NCI-H1417 treated with DMSO at 0.1 percent for 48 hours (cell line): ENCODE measurements at regions not wholly inside any gene's neighbourhood (a gene's known extent, or its start where the extent isn't known, plus 50 kb on each side); places are given as distances from the start of the nearest gene placed in this dataset.

Source experiments
- DNase-seq: peaks from one replicate; lab custom pipeline; 2025; lab: John Stamatoyannopoulos, UW

DNA sequence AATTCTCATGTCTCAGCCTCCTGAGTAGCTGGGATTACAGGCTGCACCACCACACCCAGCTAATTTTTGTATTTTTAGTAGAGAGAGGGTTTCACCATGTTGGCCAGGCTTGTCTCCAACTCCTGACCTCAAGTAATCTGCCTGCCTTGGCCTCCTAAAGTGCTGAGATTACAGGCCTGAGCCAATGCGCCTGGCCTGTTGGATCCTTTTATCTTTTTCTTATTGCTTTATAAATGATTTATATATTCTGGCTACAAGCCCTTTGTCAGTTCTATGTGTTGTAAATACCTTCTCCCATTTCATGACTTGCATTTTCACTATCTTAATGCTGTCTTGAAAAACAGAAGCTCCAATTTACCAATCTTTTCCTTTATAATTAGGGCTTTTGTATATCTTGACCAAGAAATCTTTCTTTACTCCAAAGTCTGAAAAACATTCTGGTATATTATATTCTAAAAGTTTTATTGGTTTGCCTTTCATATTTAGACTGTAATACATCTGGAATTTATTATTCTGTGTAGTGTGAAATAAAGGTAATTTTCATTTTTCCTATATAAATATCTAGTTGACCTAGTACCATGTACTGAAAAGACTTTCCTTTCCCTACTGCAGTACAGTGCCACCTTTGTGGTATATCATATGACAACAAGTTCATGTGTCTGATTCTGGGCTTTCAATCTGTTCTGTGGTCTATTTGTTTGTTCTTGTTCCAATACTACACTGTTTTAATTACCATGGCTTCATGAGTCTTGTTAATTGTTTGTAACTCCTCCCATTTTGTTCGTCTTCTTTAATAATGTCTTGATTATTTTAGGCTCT, 52.9 kb upstream of the RNU6-1 start:
- no peak for DNase-seq

DNA sequence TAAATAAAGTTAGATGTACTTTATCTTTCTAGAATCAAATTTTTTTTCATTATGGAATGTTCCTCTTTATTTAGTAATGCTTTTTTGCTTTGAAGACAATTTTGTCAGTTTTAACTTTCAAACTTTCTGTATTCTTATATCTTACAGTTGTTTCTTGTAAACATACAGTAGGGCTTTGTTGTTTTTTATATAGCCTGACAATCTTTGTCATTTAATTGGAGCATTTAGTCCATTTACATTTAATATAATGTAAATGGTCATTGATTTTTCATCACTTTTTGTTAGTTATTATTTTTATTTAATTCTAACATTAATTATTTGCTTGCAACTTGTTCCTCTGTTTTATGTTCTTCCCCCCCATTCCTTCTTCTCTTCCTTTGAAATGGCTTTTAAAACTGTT, 55.4 kb upstream of the RNU6-1 start:
- no peak for DNase-seq

- no peak for DNase-seq
These were observed 57.9 kb upstream of the RNU6-1 start for GRCh38 chr15:67897646-67898339.

DNA sequence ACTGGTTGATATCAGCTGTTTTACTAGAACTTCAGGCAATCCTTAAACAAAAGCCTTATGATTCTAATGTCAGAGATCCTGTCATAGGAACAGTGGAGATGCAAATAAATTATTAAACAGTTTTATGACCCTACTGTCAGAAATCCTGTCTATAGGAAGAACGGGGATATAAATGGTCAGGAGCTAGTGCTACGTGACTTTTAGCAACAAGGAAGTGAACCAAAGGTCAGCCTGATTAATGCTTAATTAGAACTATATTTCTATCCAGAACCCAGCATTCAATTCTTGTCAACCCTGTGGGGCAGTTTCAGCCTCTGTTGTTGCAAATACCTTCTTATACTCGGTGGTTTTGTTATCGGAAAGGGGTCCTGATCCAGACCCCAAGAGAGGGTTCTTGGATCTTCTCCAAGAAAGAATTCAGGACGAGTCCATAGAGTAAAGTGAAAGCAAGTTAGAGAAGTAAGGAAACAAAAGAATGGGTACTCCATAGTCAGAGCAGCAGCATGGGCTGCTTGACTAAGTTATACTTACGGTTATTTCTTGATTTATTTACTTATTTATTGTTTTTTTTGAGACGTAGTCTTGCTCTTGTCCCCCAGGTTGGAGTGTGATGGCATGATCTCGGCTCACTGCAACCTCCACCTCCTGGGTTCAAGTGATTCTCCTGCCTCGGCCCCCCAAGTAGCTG, 59.9 kb upstream of the RNU6-1 start:
- DNase-seq, result no peak

DNA sequence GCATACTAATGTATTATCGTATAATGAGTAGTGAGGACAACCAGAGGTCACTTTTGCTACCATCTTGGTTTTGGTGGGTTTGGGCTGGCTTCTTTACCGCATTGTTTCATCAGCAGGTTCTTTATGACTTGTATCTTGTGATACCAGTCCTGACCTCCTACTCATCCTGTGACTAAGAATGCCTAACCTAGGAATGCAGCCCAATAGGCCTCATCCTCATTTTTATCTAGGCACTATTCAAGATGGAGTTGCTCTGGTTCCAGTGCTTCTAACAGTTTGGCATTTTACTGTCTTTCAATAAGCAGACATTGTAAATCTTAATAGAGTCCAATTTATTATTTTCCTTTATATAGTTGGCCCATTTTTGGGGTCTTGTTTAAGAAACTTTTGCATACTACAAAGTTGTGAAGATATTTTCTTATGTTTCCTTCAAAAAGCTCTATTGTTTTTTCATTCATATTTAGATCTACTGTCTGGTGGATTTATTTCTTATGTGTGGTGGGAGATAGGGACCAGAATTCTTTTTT, 60.8 kb upstream of the RNU6-1 start:
- DNase-seq, result no peak

DNA sequence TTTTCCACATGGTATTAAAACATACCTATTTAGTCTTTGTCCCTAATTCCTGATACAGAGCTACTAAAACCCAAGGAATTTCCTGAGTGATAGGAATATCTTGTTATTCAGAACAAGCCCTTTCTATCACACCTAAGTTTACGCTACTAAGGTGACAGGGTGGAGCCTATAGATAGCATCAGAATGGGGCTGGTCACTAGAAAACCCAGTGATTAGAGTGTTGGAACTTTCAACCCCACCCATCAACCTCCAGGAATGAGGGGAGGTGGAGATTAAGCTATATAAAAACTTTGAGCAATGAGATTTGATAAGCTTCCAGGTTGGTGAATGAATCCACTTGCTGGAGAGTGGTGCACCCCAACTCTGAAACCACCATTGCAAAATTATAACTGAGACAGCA, 62.1 kb upstream of the RNU6-1 start:
- DNase-seq, result no peak

DNA sequence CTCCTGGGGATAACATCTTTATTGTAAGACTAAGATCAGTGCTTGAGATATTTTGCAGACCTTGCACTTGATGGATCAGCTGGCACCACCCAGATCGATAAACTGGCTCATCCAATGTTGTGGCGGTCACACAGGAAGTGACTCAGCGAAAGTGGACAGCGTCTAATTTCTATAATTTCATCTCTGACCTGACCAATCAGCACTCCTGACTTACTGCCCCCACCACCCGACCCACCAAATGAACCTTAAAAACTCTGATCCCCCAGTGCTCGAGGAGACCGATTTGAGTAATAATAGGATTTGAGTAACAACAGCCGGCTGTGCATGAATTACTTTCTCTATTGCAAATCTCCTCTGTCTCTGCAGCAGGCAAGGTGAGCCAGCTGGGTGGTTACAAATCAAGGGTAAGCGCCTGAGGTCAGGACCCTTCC, 62.7 kb upstream of the RNU6-1 start:
- no peak for DNase-seq

DNA sequence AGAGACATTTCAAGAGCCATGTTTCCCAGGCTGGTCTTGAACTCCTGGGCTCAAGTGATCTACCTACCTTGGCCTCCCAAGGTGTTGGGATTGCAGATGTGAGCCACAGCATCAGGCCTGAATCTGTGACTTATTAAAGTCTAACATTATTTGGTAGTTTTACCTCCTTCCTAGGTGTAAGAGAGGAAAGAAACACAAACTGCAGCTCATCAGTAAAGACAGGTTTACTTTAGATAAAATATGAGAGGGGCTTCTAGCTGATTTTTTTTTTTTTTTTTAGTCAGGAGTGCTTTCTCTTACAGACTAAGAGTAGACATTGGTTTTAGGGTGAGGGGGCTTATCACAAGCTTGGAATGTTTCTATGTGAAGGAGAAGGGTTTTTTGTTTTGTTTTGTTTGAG, 63.9 kb upstream of the RNU6-1 start:
- no peak for DNase-seq

- DNase-seq, result no peak
These were observed 65.8 kb upstream of the RNU6-1 start for GRCh38 chr15:67905628-67906027.

DNA sequence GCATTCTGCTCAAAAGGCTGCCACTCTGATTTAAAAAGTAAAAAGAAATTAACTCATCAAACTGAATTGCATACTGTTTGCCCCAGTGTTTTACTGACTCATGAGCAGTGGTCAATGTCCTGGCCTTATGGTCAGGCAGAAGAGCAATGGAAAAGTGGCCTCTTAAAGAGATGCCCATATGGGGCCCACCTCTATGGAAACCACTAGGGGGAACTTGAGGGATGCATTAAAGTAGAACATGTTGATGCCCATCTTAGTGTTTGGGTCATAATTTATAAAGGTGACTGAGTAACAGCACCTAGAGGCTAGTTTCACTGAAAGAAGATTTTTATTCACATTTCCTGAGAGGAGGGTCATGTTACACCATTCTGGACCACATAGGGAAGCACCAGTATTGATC, 66.5 kb upstream of the RNU6-1 start:
- no peak for DNase-seq

DNA sequence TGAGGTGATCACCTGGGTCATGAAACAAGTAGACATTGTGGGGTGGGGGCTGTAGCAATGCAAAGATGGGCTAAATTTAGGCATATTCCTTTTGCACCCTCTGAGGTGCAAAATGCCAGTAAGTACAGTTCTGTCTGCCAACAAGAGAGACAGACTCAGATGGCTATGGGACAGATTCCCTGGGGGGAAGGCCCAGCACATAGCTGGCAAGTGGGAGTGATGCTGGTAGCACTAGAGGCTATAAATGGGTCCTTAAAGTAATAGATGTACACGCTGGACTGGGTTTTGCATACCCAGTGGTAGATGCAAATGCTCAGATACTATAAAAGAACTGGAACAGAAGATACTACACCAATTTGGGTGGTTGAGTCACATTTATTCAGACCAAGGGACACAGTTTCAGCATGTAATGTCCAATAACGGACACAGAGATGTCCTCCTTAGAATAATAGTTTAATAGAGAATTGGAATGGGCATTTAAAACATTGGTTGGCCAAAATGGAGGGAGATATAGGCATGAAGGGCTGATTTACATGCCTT, 67.4 kb upstream of the RNU6-1 start:
- no peak for DNase-seq

GRCh38 chr15:67908756-67909155, 68.9 kb upstream of the RNU6-1 start:
- DNase-seq, result no peak

DNA sequence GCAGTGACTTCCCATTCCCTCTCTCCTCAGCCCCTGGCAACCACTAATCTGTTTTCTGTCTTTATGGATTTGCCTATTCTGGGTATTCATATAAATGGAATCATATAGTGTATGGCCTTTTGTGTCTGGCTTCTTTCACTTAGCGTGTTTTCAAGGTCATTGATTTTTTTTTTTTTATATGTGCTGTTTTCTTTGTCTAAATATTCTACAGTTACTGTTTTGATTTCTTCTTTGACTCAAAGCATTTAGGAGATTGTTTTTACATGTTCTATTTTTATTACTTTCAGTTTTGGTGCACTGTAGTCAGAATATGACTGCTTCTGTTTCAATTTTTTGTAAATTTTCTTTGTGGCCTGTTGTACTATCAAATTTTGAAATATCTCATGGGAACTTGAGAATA, 71.9 kb upstream of the RNU6-1 start:
- no peak for DNase-seq

DNA sequence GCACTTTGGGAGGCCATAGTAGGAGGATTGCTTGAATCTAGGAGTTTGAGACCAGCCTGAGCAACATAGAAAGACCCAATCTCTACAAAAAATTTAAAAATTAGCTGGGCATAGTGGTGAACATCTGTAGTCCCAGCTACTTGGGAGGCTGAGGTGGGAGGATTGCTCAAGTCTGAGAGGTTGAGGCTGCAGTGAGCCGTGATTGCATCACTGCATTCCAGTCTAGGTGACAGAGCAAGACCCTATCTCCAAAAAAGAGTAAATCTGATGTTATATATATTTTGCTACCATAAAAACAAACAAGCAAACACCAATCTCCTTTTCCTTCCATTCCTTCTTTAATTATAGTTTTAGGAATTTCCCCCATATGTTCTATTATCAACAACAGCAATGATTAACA, 74.2 kb upstream of the RNU6-1 start:
- DNase-seq, result no peak

- DNase-seq, result peak; percentile 55
These were observed 75.0 kb upstream of the RNU6-1 start for GRCh38 chr15:67914537-67915460.

DNA sequence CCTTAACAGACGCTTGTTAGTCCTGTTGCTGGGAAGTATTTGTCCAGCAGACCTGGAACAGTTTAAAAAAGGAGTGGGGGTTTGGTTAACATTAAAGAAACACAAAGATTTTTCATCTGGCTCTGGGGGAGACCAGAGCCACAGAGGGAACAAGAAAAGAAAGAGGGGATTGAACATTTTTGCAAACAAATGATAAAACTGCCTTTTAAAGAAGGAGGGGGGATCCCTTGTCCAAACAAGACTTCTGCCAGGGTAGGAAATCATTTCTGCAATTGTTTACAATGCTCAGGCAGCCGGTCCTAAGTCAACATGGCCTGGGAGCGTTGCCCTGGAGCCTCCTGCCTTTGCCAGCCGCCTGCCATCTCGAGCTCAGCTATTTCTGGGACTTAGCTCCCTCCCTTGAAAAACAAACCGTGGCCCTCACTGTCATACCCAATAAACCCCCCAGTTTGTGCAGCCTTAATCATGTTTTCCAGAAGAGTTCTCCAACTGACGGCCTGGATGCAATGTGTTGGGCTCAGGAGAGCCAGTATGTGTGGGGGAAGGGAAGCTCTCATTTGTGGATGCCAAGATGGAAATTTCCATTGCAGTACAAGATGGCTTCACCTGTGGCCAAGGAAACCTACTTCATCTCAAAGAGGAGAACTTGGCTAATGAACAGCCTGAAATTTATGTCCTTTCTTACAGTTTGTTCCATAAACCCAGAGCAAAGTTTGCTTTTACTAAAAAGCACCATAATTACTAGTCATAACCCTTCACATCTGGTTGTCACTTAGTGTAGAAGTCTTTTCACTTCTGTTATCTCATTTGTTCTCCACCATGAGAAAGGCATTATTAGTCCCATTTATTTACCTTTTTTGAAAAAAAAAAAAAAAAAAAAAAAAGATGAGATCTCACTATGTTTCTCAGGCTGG, 75.9 kb upstream of the RNU6-1 start:
- peak; percentile 86 for DNase-seq

DNA sequence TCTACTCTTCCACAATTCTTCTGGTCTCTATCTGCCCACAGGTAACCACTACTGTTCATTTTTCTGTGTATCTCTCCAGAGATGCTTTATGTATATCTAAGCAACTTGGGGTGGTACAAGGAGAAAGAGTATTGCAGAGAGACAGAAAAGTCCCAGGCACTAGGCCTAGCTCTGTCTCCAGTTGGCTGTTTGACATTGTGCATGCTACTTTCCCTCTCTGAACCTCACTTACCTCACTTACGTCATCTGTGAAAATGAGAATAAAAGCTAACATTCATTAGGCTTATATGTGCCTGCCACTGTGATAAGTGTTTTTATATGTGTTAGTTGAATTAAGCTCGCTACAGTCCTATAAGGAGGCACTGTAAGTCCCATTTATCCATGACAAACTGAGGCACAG, 76.7 kb upstream of the RNU6-1 start:
- DNase-seq, result no peak

- DNase-seq, result no peak
These were observed 77.2 kb upstream of the RNU6-1 start for GRCh38 chr15:67917037-67917436.

- DNase-seq, result no peak
These were observed 77.8 kb upstream of the RNU6-1 start for GRCh38 chr15:67917636-67918035.

DNA sequence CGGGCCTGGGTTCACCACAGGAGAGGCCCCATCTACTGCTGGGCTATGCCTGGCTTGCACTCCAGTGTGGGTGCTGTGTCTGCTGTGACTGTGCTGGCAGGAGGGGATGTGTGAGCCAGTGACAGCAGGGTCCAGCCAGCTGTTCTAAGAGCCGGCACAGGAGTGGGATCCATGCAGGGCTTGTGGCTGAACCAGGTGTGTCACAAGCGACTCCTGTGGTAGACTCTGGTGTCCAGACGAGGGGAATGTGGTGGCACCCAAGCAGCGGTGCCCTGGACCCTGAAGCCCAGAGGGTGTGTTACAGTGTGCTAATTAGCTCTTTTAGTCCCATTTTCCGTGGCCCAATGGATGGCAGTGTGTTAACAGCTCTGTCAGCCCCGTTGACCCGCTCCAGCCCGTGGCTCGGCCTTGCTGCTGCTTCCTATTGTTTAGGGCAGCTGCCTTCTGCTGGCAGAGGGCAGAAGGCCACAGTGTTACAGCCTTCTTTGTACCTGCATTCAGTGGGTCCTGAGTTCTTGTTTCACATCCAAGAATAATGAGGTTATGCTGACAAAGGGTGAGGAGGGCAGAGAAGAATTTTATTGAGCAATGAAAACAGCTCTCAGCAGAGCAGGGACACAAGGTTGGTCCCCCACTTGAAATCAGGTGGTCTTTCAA, 78.5 kb upstream of the RNU6-1 start:
- DNase-seq, result no peak
